Activated naive CD4-positive, alpha-beta T cell treated with Interleukin-2 at 50 U/mL for 16 hours (primary cell): ENCODE measurements at regions not wholly inside any gene's neighbourhood (a gene's known extent, or its start where the extent isn't known, plus 50 kb on each side); places are given as distances from the start of the nearest gene placed in this dataset.
"Not testable (repeated sequence)": the region's sequence is repeated elsewhere in the genome, so short reads cannot be mapped to it uniquely, and the experiment has no call there.

ENCODE experiments used
- DNase-seq: peaks from one replicate; pipeline ENCODE4 v3.0.0-alpha.2; 2020

GRCh38 chr11:22567759-22568158 lies 57.9 kb downstream of the FANCF start:
- DNase-seq = no peak

- DNase-seq = no peak
Observed at GRCh38 chr11:22566293-22566692, 59.3 kb downstream of the FANCF start.

- DNase-seq = no peak
Observed at GRCh38 chr11:22561283-22561682, 64.3 kb downstream of the FANCF start.

- no peak for DNase-seq
Observed at GRCh38 chr11:22559416-22559815, 66.2 kb downstream of the FANCF start.

DNA sequence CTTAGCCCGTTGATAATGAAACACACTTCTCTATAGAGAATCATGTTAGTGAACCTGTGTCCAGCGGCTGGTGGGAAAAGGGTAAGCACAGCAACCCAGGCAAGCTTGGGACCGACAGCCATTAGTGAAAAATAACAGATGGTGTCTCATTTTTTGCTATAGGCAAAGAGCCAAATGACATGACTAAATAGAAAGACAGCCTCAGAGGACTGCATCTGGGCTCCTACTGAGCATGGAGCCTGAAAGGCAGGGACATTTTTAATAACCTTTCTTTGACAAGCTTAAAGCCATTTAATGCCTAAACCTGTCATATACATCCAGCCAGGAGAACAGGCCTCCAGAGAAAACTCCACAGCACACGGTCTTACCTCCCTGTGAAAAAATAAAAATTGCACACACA lies 67.0 kb downstream of the FANCF start:
- DNase-seq = no peak

DNA sequence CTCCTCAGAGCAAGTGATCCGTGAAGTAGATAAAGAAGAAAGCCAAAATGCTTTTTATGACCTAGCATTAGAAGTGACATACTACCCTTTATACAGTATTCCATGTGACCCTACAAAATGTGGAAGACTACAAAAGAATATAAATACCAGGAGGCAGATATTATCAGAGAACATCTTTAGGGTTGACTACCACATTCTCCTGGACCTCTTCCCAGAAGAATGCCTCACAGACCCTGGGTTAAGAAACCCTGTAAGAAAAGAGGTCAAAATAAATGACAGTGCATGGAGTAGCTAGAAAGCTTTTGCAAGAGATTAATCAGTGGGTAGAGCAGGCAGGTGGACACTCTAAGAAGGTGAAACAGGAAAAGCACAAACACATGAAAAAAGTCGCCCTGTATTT lies 69.2 kb downstream of the FANCF start:
- no peak for DNase-seq

DNA sequence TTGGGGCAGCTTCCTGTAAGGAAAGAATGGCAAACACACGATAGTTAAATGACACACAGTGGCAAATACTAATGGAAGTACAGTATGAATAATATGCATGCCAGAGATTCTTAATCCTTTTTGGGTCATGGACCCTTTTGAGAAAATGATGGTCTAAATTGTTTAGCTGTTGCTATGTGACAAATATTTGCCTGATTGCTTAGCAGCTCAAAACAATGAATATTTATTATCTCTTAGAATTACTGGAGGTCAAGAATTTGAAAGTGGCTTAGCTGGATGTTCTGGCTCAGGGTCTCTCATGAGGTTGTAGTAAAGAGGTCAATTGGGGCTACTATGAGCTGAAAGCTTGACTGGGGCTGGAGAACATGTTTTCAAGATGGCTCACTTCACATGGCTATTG lies 69.7 kb downstream of the FANCF start:
- no peak for DNase-seq

DNA sequence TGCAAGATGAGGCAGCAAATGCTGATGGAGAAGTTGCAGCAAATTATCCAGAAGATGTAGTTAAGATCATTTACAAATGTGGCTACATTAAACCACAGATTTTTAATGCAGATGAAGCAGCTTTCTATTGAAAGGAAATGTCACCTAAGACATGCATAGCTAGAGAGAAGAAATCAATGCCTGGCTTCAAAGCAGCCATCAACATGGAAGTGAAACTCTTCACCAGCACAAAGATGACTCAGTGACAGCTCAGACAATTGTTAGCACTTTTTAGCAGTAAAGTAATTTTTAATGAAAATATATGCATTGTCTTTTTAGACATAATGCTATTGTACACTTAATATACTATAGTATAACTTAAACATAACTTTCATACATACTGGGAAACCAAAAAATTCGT lies 71.4 kb downstream of the FANCF start:
- no peak for DNase-seq

- no peak for DNase-seq
Observed at GRCh38 chr11:22552885-22553284, 72.7 kb downstream of the FANCF start.

DNA sequence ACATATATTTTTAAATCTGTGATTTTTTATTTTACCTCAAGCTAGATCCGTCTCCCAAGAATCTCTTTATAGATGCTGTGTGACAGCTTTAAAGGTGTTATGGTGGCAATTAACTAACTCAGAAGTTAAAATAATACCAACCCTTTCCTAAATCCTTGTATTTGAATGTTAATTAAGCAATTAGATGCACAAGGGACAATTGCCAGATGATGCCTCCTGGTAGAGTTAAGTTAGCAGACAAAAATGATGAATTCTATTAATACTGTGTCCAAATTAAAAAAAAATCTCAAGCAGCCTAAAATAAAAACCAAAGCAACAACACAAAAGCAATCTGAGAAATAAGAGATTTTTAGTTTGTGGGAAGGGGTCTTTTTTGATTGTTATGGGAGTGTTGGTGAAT lies 78.9 kb downstream of the FANCF start:
- no peak for DNase-seq

GRCh38 chr11:22543261-22543660 lies 82.4 kb downstream of the FANCF start:
- no peak for DNase-seq

DNA sequence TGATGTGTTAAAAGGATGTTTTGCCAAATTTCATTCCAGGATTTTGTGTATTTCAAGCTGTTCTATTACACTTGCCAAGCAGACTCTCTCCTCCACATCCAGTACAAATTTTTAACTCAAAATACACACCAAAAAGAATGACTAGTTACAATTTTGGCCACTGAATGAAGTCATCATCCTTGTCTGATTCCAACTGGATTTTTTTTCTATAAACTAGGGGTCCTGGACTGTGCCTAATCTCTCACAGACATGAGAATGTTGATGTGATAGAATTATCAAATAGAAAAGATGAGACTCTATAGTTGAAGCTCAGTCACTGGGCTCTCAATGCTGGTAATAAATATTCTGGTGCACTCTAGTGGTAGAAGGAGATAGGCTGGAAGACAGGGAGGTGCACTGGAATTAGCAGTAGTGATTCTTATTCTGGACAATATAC lies 85.8 kb downstream of the FANCF start:
- DNase-seq = no peak

GRCh38 chr11:22536071-22536470 lies 89.6 kb downstream of the FANCF start:
- DNase-seq = no peak

DNA sequence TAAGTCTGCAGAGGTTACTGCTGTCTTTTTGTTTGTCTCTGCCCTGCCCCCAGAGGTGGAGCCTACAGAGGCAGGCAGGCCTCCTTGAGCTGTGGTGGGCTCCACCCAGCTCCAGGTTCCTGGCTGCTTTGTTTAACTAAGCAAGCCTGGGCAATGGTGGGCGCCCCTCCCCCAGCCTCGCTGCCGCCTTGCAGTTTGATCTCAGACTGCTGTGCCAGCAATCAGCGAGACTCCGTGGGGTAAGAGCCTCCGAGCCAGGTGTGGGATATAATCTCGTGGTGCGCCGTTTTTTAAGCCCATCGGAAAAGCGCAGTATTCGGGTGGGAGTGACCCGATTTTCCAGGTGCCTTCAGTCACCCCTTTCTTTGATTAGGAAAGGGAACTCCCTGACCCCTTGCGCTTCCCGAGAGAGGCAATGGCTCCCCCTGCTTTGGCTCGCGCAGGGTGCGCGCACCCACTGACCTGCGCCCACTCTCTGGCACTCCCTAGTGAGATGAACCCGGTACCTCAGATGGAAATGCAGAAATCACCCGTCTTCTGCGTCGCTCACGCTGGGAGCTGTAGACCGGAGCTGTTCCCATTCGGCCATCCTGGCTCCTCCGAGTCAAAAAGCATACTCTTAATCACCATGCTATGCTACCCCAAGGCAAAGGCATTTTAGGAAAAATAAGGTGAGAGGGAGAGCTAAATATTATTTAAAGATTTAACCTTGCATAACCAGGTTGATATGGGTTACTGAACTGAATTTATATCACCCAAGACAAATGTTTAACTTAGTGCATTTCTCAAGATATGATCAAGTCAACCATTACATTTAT lies 96.8 kb downstream of the FANCF start:
- not testable (repeated sequence) for DNase-seq

DNA sequence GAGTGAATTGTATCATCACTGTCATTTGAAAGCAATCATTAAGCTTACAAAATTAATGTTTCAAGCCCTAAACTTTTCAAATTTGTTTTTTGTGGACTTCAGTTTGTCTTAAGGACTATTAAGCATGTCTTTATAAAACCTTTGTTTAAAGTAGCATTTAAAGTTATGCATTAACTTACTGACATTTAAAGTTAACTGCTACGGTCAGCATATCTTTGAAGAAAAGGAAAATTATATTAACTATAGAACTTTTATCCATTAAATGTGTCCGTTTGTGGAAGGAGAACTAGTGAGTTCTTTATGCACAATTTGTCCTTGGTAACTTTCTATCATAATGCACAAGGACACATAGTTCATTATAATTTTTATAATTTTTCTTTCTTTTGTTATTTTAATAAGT lies 103.4 kb downstream of the FANCF start:
- DNase-seq = no peak

DNA sequence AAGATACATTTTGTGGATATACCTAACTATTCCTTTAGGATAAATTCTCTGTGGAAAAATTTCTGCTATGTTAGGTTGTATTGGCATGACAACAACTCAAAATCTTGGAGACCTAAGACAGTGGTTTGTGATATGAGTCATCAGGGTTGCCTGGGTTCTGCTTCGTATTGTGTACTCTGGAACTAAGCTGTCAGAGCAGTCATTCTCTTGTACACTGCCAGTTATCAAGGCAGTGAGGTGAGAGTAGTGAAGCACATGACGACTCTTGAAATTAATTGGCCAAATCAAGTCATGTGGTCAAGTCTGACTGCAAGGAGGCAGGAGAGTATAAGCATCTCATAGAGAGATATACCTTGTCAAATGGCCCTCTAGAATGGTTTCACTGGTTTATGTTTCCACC lies 104.4 kb downstream of the FANCF start:
- DNase-seq = no peak

DNA sequence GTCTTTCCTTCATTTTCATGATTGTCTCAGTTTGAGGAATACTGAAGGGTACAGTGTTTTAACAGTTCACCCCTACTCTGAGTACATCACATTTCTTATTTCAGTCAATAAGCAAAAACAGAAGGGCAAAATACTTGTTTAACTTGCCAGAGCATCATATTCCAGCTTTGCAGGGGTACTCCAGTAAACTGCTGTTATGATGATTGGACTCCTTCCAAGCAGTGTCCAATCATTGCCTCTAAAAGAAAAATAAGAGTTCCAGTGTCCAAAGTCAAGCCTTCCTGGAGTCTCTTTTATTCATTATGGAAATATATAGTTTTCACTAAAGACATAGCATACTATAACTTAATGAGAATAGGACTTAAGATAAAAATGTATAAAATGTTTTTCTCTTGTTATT lies 105.1 kb downstream of the FANCF start:
- no peak for DNase-seq

DNA sequence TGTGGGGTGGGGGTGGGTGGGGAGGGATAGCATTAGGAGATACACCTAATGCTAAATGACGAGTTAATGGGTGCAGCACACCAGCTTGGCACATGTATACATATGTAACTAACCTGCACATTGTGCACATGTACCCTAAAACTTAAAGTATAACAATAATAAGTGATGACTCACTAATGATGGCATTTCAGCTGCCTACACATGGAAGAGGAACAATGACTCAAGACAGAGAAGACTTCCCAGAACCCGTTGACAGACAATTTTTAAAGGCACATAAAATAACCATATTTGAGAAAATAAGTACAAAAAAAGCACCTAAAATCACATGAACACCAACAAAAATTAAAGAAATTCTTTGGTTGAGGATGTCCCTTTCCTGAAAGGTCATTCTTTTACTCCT lies 107.3 kb downstream of the FANCF start:
- DNase-seq = not testable (repeated sequence)

- no peak for DNase-seq
Observed at GRCh38 chr11:22516111-22516510, 109.5 kb downstream of the FANCF start.

GRCh38 chr11:22512457-22512856 lies 113.2 kb downstream of the FANCF start:
- DNase-seq = no peak

- DNase-seq = no peak
Observed at GRCh38 chr11:22510741-22511140, 114.9 kb downstream of the FANCF start.

DNA sequence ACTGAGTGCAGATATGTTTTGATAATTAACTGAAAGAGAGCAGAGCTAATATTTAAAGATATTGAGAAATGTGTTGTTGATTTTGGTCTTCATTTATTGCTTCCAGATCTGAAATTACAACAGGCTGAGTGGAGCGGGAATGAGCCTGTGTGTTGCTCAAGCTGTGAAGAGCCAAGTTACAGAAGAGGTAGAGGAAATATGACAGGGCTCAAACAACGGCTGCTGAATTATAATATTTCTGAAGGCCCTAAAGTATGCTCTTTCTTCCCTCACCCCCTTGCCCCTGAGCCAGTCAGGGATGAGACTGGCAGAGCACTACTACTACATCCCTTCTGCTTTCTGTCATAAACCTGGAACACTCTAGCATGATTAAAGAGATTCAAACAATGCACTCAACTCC lies 115.6 kb downstream of the FANCF start:
- DNase-seq = no peak

- DNase-seq = no peak
Observed at GRCh38 chr11:22508665-22509064, 117.0 kb downstream of the FANCF start.

DNA sequence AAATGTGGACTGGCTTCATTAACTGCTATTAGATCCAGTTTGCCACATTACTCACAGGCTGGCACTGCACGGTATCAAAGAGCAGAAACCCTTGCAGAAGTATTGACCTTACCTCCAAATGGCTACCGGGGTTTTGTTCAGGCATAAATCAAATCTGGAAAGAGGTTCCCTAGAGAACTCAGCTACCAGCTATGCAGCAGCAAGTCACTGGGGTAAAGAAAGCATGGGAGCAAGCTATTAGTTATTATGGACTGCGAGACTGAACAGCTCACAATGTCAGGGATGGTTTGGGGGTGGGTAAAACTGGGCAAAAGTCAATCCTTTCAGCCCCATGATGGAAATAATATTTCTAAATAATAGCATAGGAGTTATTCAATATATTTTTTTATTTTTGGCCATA lies 128.1 kb downstream of the FANCF start:
- DNase-seq = no peak

DNA sequence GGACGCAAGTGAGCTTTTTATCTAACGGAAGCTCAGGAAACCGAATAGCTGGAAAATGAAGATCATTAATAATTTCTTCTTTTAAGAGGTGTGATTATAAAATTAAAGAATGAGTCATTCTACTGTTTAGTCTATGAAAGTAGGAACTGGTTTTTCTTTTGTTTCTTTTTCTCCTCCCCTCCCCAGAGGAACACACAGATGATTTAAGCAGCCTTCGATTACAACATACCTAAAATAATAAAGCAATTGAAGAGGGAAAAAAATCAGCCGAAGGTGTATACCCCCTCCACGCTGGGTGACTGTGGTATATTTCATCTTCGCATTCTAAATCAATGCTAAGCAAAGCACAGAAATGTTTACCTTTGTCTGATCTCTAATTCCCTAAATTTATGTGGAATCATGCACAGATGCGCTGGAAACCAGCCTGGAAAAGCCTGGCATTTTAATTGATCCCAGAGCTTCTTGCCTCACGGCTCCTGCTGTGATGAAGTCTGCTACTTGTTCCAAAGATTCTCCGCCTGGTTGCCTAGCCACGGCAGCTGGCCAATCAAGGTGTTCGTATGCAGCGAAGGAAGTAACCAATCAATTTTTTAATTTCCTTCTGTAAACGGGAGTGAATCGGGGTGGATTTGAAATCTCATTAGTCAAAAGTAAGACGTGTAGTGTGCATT lies 133.9 kb downstream of the FANCF start:
- DNase-seq = no peak
